Lower lobe of right lung (tissue), 2 donors: ENCODE measurements at regions not wholly inside any gene's neighbourhood (a gene's known extent, or its start where the extent isn't known, plus 50 kb on each side); places are given as distances from the start of the nearest gene placed in this dataset.

Experiments used
- ATAC-seq, 2 donors: fragments of 200-7000 bp; cut with Tn5 transposase; one replicate each; pipeline ENCODE4 v1.9.1; 2020 to 2022; ENCODE audit warnings: mild to moderate bottlenecking in 2 of 2, moderate library complexity in 2 of 2
- DNase-seq: peaks from one replicate; pipeline ENCODE4 v3.0.0-alpha.2; 2020
- H3K27ac ChIP-seq: fragments of 200-600 bp; one replicate; pipeline ENCODE4 v1.8.0; 2022
- H3K27me3 ChIP-seq: fragments of 200-600 bp; one replicate; pipeline ENCODE4 v1.8.0; 2022; ENCODE audit warnings: low read depth
- H3K36me3 ChIP-seq: fragments of 200-600 bp; one replicate; pipeline ENCODE4 v1.8.0; 2022; ENCODE audit warnings: mild to moderate bottlenecking
- H3K4me1 ChIP-seq: fragments of 200-600 bp; one replicate; pipeline ENCODE4 v1.8.0; 2022
- H3K4me3 ChIP-seq: fragments of 200-600 bp; one replicate; pipeline ENCODE4 v1.8.0; 2022; ENCODE audit warnings: mild to moderate bottlenecking
- H3K9me3 ChIP-seq: fragments of 200-600 bp; one replicate; pipeline ENCODE4 v1.8.0; 2022
- CTCF ChIP-seq: fragments of 200-600 bp; IDR thresholded peaks from one replicate; pipeline ENCODE4 v1.8.0; 2022; ENCODE audit warnings: antibody characterized with exemption, mild to moderate bottlenecking
- intact Hi-C: fragments of 100-400 bp; cut with DNase I; formaldehyde crosslinking; loops from one replicate; pipeline ENCODE4 v1.11.0; 2022
- donor health status: DM: no; HTN: yes; CAD: no; lungs with severe emphysema.

DNA sequence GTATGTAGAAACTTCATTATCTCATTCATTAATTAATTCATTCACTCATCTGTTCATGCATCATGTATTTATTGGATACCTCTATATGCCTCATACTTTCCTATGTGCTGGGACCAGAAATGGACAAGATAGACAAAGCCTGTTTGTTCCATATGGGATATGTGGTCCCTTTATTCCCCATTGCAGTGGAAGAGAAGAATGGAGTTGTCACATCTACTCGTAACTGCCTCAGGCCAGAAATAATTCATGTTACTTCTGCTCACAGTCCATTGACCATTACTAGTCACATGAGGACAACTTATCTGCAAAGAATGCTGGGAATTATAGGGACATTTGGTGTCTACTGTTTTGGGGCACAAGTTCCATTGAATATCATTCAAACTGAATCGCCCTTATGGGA is 327.8 kb downstream of the MATN1 start:
- peaks cover 13% of the 10 kb centered on the region for H3K27me3 ChIP-seq
- no peak overlapping the region for H3K27ac ChIP-seq
- intact Hi-C loops = no loop called here
- DNase-seq (no peak), ATAC-seq (no peak)
- no peaks in the 10 kb centered on the region for H3K36me3 ChIP-seq
- no peak for TF ChIP-seq CTCF
- no peaks in the 10 kb centered on the region for H3K9me3 ChIP-seq
- H3K4me1 ChIP-seq = no peaks in the 10 kb centered on the region
- H3K4me3 ChIP-seq = no peak overlapping the region

DNA sequence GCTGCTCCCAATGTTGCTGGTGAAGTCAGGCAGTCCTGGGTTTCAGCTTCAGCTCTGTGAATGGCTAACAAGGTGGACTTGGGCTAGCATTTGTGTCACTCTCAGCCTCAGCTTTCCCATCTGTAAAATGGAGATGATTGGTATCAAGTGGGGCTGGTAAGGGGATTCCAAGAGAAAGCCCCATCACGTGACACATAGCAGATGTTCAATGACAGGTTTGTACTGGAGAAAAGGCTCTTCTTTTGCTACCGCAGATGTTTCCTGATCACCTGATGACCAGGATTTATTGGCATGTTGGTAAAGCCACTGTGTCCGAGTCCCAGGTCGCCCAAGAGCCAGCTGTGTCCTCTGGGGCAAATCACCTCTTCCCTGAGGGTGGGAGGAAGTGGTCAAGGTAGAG is 335.0 kb downstream of the MATN1 start:
- no peak for TF ChIP-seq CTCF
- Histone ChIP-seq H3K36me3 (no peaks in the 10 kb centered on the region), H3K27me3 (peaks cover 31% of the 10 kb centered on the region), H3K27ac (no peak overlapping the region), H3K9me3 (no peaks in the 10 kb centered on the region), H3K4me3 (no peak overlapping the region), H3K4me1 (no peaks in the 10 kb centered on the region)
- DNase-seq = no peak
- intact Hi-C loops = no loop called here
- ATAC-seq = no peak

GRCh38 chr1:30386156-30386926 is 337.0 kb downstream of the MATN1 start:
- intact Hi-C loops = no loop called here
- no peak for ATAC-seq
- H3K4me3 ChIP-seq = no peak overlapping the region
- TF ChIP-seq CTCF = no peak
- H3K4me1 ChIP-seq = no peaks in the 10 kb centered on the region
- no peaks in the 10 kb centered on the region for H3K36me3 ChIP-seq
- no peaks in the 10 kb centered on the region for H3K9me3 ChIP-seq
- no peak for DNase-seq
- H3K27ac ChIP-seq = no peak overlapping the region
- peaks cover 31% of the 10 kb centered on the region for H3K27me3 ChIP-seq

GRCh38 chr1:30385246-30385995 is 338.0 kb downstream of the MATN1 start:
- Histone ChIP-seq H3K36me3 (no peaks in the 10 kb centered on the region), H3K27me3 (peaks cover 23% of the 10 kb centered on the region), H3K4me3 (no peak overlapping the region), H3K4me1 (peaks cover 2% of the 10 kb centered on the region), H3K27ac (no peak overlapping the region), H3K9me3 (no peaks in the 10 kb centered on the region)
- ATAC-seq (no peak), DNase-seq (no peak)
- intact Hi-C loops = no loop called here
- no peak for TF ChIP-seq CTCF

DNA sequence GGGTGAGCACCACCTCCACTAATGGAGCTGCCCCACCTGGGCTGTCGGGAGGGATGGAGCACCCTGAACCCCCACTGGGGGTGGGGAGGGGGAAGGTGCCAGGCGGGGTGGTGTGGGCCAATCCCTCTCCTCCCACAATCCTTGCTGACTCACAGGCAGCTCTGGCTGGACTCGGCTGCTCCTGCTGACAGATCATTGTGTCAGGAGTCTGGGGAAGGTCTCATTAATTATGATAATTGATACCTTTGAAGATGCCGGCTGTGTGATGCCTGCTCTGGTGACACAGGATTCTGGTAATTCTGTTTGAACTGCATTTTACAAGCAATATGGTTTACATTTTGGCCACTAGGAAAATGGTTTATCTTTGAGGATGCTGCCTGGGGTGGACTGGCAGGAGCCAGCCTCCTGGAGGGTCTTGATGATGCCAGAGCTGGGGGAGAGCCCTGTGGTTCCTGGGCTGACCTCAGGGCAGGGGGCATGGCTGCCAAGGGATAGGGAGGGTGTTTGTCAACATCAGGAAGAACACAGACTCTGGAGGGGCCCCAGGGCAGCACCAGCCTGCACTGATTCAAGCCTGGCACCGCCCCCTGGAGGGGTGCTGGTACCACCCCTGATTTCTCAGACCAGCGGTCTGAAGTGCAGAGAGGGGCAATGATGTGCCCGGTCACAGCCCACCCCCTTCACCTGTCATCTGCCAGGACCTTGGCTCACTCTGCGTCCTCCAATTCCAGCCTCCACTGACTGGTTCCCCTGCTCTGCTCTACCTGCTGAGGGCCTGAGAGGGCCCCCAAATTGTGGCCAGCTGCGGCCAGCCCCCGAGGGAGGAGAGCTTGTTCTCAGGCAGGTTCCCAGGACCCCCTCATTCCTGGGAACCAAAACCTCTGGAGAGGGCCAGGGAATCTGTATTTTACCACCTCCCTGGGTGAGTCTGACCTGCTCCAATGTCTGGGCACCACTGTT is 338.8 kb downstream of the MATN1 start:
- Histone ChIP-seq H3K27me3 (peaks cover 28% of the 10 kb centered on the region), H3K36me3 (no peaks in the 10 kb centered on the region), H3K4me3 (no peak overlapping the region), H3K4me1 (peaks cover 10% of the 10 kb centered on the region), H3K9me3 (no peaks in the 10 kb centered on the region), H3K27ac (no peak overlapping the region)
- DNase-seq = no peak
- intact Hi-C loops = no loop called here
- no peak for TF ChIP-seq CTCF
- no peak for ATAC-seq
